ENCODE measurements at regions not wholly inside any gene's neighbourhood (a gene's known extent, or its start where the extent isn't known, plus 50 kb on each side); places are given as distances from the start of the nearest gene placed in this dataset.

DNA sequence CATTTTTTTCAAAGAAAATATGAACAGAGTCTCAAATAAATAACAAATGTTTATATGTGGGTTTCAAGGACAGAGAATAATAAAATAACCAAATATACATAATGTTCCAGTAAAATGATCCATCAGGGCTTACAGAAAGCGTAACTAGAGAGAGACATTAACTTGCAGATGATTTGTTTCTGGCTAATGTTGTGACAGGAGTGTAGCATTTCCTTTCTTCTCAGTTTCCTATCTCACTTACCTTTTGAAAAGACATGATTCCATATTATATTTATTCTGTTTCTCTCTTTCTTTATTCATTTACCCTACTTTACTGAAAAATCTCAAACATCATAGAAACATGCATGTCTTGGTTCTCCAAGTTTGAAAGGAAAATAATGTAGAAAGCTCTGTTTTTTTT, 451.3 kb upstream of the CDH9 start:
- TF ChIP-seq CTCF (IDR thresholded peaks at IDR 0.05) (no peak), EZH2 (IDR thresholded peaks at IDR 0.05) (no peak)
